Breast epithelium (tissue), 4 donors: ENCODE measurements at regions not wholly inside any gene's neighbourhood (a gene's known extent, or its start where the extent isn't known, plus 50 kb on each side); places are given as distances from the start of the nearest gene placed in this dataset.

Experiments
- DNase-seq, 2 donors: peaks; one replicate each; pipeline ENCODE4 v3.0.0-alpha.2; 2019; ENCODE audit warnings: low spot score in 2 of 2
- H3K27ac ChIP-seq, 2 donors: fragments of 200-600 bp; sonication (generic) in 1 of 2; one replicate each; pipeline ENCODE4 v1.5.1; 2016 to 2019; ENCODE audit warnings: mild to moderate bottlenecking in 1 of 2
- H3K27me3 ChIP-seq, 2 donors: fragments of 200-600 bp; sonication (generic) in 1 of 2; one replicate each; pipeline versions ENCODE4 v1.5.1 to v1.6.0; 2017 to 2019; ENCODE audit warnings: control low read depth in 1 of 2, mild to moderate bottlenecking in 1 of 2
- H3K36me3 ChIP-seq: fragments of 200-600 bp; one replicate; pipeline ENCODE4 v1.5.1; 2019
- H3K4me1 ChIP-seq, 2 donors: fragments of 200-600 bp; sonication (generic); one replicate each; pipeline ENCODE4 v1.5.1; 2016 to 2019; ENCODE audit warnings: control low read depth in 1 of 2
- H3K4me3 ChIP-seq, 3 donors: fragments of 200-600 bp; sonication (generic); 1 replicate in 2 of 3; 2 replicates in 1 of 3; pipeline ENCODE4 v1.5.1; 2016 to 2019; ENCODE audit warnings: mild to moderate bottlenecking in 3 of 3, moderate library complexity in 2 of 3
- H3K9me3 ChIP-seq, 2 donors: fragments of 200-600 bp; sonication (generic) in 1 of 2; one replicate each; pipeline ENCODE4 v1.5.1; 2016 to 2019; ENCODE audit warnings: control low read depth in 1 of 2
- POLR2A ChIP-seq: fragments of 450-650 bp; IDR thresholded peaks from one replicate; pipeline ENCODE4 v1.6.1; 2016; ENCODE audit warnings: antibody characterized with exemption, mild to moderate bottlenecking, moderate library complexity
- POLR2AphosphoS5 ChIP-seq, 3 donors: sonication (generic); formaldehyde crosslinking; IDR thresholded peaks; one replicate each; pipeline ENCODE4 v1.6.1; 2017; ENCODE audit warnings: antibody characterized with exemption in 3 of 3
- intact Hi-C: fragments of 100-400 bp; cut with DNase I; formaldehyde crosslinking; loops from one replicate; pipeline ENCODE4 v1.15.1; 2023; ENCODE audit warnings: low total_unique reads
- TF ChIP-seq, protein P1 (sequence below), 3 donors: fragments of 450-650 bp; IDR thresholded peaks; one replicate each; pipeline ENCODE4 v1.5.1; 2016 to 2017; ENCODE audit warnings: antibody characterized with exemption in 3 of 3, mild to moderate bottlenecking in 3 of 3, moderate library complexity in 3 of 3

DNA sequence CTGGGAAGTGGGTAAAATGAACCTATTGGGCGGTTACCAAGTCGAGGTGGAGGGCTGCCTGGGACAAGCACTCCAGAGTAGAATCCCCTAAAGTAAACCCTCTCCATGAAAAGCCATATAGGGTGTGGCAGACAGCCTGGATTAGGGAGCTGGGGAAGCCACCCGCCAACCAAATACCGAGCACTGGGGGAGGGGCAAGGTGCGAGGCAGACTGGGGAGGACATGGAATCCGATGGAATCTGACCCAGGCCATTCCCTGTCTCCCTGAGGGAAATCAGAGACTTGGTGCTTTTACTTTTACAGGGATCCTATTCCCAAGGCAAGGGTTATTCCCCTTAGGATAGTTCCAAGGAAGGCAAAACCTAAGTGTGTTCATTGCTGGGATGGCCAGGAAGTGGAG, 130.9 kb upstream of the HSD17B12 start:
- DNase-seq = no peak
- intact Hi-C loops = no loop called here
- H3K27ac ChIP-seq = no peak overlapping the region
- H3K27me3 ChIP-seq = peaks cover 0 to 18% of the 10 kb centered on the region in 2 donors
- TF ChIP-seq POLR2AphosphoS5 (IDR thresholded peaks at IDR 0.05) = no peak
- TF ChIP-seq, protein P1, sequence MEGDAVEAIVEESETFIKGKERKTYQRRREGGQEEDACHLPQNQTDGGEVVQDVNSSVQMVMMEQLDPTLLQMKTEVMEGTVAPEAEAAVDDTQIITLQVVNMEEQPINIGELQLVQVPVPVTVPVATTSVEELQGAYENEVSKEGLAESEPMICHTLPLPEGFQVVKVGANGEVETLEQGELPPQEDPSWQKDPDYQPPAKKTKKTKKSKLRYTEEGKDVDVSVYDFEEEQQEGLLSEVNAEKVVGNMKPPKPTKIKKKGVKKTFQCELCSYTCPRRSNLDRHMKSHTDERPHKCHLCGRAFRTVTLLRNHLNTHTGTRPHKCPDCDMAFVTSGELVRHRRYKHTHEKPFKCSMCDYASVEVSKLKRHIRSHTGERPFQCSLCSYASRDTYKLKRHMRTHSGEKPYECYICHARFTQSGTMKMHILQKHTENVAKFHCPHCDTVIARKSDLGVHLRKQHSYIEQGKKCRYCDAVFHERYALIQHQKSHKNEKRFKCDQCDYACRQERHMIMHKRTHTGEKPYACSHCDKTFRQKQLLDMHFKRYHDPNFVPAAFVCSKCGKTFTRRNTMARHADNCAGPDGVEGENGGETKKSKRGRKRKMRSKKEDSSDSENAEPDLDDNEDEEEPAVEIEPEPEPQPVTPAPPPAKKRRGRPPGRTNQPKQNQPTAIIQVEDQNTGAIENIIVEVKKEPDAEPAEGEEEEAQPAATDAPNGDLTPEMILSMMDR (IDR thresholded peaks at IDR 0.05) = no peak
- no peaks in the 10 kb centered on the region for H3K36me3 ChIP-seq
- H3K9me3 ChIP-seq = no peaks in the 10 kb centered on the region
- no peaks in the 10 kb centered on the region for H3K4me1 ChIP-seq
- no peak overlapping the region for H3K4me3 ChIP-seq

DNA sequence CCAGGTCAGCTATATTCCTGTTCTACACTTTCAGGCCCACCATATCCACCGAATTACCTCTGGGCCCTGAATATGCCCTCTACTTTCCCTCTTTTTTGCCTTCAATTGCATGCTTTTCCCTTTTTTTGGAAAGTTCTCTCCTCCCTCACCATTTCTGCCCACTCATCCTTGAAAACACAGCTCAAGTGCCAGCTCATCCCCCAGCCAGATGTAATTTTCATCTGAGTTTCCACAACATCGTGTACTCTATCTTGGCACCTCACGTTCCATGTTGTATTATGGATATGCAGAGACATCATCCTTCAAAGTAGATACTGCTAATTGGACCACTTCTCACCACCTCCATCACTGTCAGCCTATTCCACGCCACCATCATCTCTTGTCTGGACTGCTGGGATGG, 129.8 kb upstream of the HSD17B12 start:
- H3K4me1 ChIP-seq = no peaks in the 10 kb centered on the region
- intact Hi-C loops = no loop called here
- H3K27me3 ChIP-seq = peaks cover 0 to 18% of the 10 kb centered on the region in 2 donors

DNA sequence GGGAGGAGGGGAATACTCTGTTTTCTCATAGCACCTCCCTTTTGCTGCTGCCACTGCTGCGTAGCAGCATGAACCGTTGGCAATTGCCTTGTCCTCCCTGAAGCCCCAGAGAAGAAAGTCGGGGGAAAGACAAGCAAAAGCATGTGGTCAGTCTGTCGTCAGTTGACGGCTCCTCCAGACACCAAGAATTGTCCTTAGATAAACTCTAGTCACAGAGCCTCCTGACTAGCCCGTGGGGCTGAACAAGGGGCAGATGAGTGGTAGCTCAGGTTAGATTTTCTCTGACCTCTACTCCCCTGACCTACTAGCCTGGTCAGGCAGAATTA, 126.4 kb upstream of the HSD17B12 start:
- H3K4me1 ChIP-seq = peaks cover 4 to 10% of the 10 kb centered on the region in 2 donors
- intact Hi-C loops = no loop called here
- H3K27me3 ChIP-seq = peaks cover 0 to 27% of the 10 kb centered on the region in 2 donors

More for the DNA sequence above, 129.8 kb upstream of the HSD17B12 start:
- DNase-seq = no peak
- no peak for TF ChIP-seq POLR2A
- TF ChIP-seq, protein P1 (IDR thresholded peaks at IDR 0.05) = no peak
- no peak for TF ChIP-seq POLR2AphosphoS5 (IDR thresholded peaks at IDR 0.05)
- no peak overlapping the region for H3K27ac ChIP-seq
- H3K4me3 ChIP-seq = no peak overlapping the region
- no peaks in the 10 kb centered on the region for H3K36me3 ChIP-seq
- H3K9me3 ChIP-seq = no peaks in the 10 kb centered on the region

DNA sequence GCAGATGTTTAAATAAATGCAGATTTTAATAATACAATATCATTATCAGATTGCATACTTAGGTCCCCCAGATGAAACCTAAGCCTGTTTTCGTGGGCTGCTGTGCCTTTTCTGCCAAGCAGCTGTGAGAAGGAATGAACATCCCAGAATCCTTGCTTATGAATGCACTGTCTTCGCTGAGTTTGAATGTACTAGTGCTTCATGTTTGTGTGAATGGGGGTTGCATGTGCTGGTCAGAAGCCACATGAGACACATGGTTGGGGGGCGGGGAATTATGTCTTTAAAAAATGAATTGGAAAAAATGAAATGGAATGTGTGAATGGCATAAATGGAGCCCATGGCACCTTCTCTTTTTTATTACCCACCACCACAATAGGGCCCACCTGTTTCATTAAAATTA, 125.4 kb upstream of the HSD17B12 start:
- no peak for TF ChIP-seq POLR2AphosphoS5 (IDR thresholded peaks at IDR 0.05)
- TF ChIP-seq POLR2A = no peak
- TF ChIP-seq, protein P1 (IDR thresholded peaks at IDR 0.05) = no peak
- intact Hi-C loops = no loop called here
- DNase-seq = no peak
- Histone ChIP-seq H3K4me3 (no peak overlapping the region), H3K27ac (no peak overlapping the region), H3K9me3 (no peaks in the 10 kb centered on the region), H3K36me3 (no peaks in the 10 kb centered on the region), H3K4me1 (peaks cover 4 to 10% of the 10 kb centered on the region in 2 donors), H3K27me3 (peaks cover 0 to 36% of the 10 kb centered on the region in 2 donors)

More for the DNA sequence above, 126.4 kb upstream of the HSD17B12 start:
- H3K4me3 ChIP-seq = no peak overlapping the region
- TF ChIP-seq POLR2A (no peak), POLR2AphosphoS5 (IDR thresholded peaks at IDR 0.05) (no peak)
- TF ChIP-seq, protein P1 (IDR thresholded peaks at IDR 0.05) = no peak
- H3K27ac ChIP-seq = no peak overlapping the region
- DNase-seq = no peak
- H3K9me3 ChIP-seq = no peaks in the 10 kb centered on the region
- no peaks in the 10 kb centered on the region for H3K36me3 ChIP-seq

DNA sequence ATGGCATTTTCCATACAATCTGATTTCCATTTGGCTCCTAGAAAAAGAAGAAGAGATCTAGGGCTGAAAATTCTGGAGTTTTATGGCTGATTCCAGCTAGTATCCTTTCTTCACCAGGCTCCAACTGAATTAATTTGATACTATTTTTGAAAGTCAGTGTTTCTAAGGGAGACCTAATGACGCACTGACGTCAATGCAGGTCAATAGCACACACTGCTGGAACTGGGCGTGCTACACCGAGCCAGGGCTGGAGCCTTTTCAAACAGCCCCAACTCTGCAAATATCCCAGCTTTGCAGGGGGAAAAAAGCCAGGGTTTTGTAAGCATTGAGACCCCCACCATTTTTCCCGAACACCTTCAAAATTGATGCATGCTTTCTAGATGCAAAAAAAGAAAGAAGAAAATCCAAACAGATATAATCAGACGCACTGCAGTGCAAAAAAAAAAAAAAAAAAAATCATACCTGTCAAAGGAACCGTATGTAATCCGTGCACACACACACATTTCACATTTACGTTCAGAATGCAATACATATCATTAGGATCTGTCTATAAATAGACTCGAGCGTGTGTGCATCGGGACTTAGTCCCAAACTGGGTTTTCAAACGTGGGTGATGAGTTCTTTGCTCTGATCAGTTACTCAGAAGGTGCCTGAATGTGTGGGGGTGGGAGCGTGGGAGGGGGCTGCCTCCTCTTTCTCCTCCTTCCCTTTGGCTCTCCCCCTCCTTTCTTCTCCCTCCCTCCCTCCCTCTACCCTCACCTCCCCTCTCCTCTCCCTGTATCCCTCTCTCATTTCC, 124.5 kb upstream of the HSD17B12 start:
- H3K4me3 ChIP-seq = no peak overlapping the region
- no peak for TF ChIP-seq POLR2AphosphoS5 (IDR thresholded peaks at IDR 0.05)
- no peak for TF ChIP-seq POLR2A
- TF ChIP-seq, protein P1 (IDR thresholded peaks at IDR 0.05) = no peak
- H3K4me1 ChIP-seq = peaks cover 4 to 10% of the 10 kb centered on the region in 2 donors
- H3K27ac ChIP-seq = no peak overlapping the region
- no peak for DNase-seq
- no peaks in the 10 kb centered on the region for H3K9me3 ChIP-seq
- no peaks in the 10 kb centered on the region for H3K36me3 ChIP-seq
- intact Hi-C loops = no loop called here
- H3K27me3 ChIP-seq = peaks cover 0 to 40% of the 10 kb centered on the region in 2 donors
